ENCODE measurements at regions not wholly inside any gene's neighbourhood (a gene's known extent, or its start where the extent isn't known, plus 50 kb on each side); places are given as distances from the start of the nearest gene placed in this dataset.

GRCh38 chr2:15706986-15707632 is 115.4 kb downstream of the DDX1 start:
- no peak for TF ChIP-seq ZFX (IDR thresholded peaks at IDR 0.05; ENCODE audit: borderline replicate concordance)
- TF ChIP-seq, protein P1, sequence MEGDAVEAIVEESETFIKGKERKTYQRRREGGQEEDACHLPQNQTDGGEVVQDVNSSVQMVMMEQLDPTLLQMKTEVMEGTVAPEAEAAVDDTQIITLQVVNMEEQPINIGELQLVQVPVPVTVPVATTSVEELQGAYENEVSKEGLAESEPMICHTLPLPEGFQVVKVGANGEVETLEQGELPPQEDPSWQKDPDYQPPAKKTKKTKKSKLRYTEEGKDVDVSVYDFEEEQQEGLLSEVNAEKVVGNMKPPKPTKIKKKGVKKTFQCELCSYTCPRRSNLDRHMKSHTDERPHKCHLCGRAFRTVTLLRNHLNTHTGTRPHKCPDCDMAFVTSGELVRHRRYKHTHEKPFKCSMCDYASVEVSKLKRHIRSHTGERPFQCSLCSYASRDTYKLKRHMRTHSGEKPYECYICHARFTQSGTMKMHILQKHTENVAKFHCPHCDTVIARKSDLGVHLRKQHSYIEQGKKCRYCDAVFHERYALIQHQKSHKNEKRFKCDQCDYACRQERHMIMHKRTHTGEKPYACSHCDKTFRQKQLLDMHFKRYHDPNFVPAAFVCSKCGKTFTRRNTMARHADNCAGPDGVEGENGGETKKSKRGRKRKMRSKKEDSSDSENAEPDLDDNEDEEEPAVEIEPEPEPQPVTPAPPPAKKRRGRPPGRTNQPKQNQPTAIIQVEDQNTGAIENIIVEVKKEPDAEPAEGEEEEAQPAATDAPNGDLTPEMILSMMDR (IDR thresholded peaks at IDR 0.05): no peak
- H3K27ac ChIP-seq: no peak overlapping the region

DNA sequence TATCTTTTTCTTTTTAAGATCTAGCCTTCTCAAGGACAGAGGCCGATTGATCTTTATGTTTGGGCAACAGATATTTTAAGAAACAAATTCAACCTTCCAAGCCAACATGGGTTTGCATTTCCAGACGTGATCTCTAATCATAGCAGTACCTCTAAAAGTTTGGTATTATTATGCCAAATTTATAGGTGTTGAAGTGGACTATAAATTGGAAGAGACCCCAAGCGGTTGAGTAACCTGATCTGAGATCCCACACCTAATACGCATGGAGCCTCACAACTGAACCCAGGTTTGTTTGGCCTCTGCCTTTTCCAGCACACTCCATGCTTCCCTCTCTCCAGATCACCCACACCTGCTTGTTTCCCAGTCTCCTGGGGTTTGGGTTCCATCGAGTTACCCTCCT is 116.5 kb downstream of the DDX1 start:
- no peak overlapping the region for H3K27ac ChIP-seq
- TF ChIP-seq ZFX (IDR thresholded peaks at IDR 0.05; ENCODE audit: borderline replicate concordance): no peak
- TF ChIP-seq, protein P1 (IDR thresholded peaks at IDR 0.05): no peak

GRCh38 chr2:15708865-15709820 is 117.5 kb downstream of the DDX1 start:
- H3K27ac ChIP-seq: no peak overlapping the region
- TF ChIP-seq ZFX (IDR thresholded peaks at IDR 0.05; ENCODE audit: borderline replicate concordance): no peak
- TF ChIP-seq, protein P1 (IDR thresholded peaks at IDR 0.05): no peak

DNA sequence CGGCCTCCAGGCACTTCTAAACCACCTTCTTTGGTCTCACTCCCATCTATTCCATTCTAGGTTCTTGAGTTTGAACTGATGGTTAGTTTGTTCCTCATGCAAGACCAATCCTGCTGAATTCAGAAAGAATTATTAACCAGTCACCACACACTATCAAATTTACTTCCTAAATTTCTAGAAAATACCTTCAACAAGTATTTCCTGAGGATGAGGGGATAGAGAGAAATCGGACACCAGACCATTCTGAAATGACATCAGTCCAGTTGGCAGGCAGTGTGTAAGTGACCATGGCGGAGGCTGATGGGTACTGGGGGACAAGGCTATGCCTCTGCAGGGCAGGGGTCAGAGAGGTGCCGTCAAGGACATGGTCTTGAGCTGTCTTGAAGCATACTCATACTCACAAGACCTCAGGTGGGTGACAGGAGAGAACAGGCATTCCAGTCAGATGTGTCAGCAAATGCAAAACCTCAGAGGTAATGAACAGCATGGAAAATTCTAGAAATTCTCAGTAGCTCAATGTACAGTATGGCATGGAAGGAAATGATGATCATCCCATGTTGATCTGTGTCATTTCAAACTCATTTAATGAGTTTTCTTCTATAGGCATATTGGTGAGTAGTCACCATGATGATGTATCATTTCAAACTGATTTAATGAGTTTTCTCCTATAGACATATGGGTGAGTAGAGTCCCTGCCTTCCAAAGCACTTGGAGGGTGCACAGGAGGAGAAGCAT is 119.6 kb downstream of the DDX1 start:
- H3K27ac ChIP-seq: no peak overlapping the region
- TF ChIP-seq, protein P1 (IDR thresholded peaks at IDR 0.05): no peak
- no peak for TF ChIP-seq ZFX (IDR thresholded peaks at IDR 0.05; ENCODE audit: borderline replicate concordance)

DNA sequence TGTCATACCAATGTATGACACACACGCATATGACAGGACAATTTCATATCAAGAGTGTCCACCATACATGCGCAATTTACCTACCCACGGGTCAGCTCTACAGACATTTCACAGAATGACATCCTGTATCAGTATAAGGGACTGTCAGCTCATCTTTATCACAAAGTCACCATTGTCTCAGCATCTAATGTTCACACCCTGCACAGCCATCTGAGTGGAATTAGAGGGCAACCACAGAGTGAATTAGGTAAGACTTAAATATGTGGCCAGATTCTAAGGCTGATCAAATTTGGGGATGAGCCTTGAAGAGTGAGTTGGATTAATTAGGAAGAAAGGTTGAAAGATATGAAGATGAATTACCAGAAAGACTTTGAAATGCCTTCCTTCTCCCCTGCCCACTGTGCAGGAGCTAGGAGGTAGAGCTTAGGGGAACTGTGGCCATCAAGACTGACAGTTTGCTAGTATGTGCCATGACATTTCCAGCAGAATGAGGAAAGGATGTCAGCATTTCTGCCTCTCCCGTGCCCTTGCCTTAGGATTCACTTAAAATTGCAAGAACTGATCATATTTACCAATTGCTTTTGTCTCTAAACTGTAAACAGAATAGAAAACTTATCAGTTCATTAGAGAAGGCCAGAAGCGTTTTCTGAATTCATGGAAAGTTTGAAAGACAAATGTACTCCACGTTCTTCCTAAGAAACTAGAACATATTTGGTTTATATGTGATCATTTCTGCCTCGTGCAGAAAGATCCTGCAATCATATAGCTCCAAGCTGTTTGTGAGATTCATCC is 121.1 kb downstream of the DDX1 start:
- no peak for TF ChIP-seq ZFX (IDR thresholded peaks at IDR 0.05; ENCODE audit: borderline replicate concordance)
- TF ChIP-seq, protein P1 (IDR thresholded peaks at IDR 0.05): no peak
- no peak overlapping the region for H3K27ac ChIP-seq

- TF ChIP-seq ZFX (IDR thresholded peaks at IDR 0.05; ENCODE audit: borderline replicate concordance): no peak
- TF ChIP-seq, protein P1 (IDR thresholded peaks at IDR 0.05): no peak
- no peak overlapping the region for H3K27ac ChIP-seq
Measured at GRCh38 chr2:15713475-15713874, 121.8 kb downstream of the DDX1 start.

Data from 22Rv1 (cell line).